ENCODE measurements at regions not wholly inside any gene's neighbourhood (a gene's known extent, or its start where the extent isn't known, plus 50 kb on each side); places are given as distances from the start of the nearest gene placed in this dataset.

DNA sequence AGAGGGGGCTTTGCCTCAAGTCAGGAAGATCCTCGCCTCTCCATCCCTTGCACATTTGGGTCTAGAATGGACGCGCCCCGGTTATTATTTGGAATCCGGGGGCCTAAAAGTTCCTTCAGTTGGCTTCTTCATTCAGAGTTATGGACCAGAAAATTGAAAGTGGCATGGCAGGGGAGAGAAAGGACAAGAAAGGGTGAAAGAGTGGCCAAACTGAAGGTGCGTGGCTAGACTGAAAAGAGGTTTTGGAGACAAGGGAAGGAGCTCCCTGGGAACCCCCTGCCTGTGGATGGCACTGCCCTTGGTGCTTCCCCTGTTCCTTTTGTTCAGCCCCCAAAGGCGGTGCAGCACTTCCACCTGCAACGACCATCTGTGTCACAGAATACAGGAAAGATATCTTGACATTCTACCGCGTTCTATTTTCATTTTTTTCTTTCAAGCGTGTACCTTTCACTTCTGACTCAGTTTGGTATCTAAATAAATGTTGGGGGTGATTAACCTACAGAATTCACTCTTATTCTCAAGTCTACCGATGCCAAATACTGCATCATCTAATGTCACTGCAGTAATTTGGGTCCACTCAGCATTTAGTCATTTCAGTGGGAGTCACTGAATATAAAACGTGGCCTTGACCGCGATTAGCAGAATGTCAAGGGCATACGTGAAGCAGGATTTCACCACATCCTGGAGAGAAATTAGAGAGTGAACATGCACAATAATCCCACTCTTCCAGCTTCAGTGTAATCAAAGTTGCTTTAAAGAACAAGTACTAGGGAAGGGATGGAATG lies 88.1 kb upstream of the ARHGAP32 start:
- no peak for TF ChIP-seq POLR2AphosphoS5 (IDR thresholded peaks at IDR 0.05; ENCODE audit: borderline replicate concordance, low read depth, low read length)
- no peak for TF ChIP-seq EZH2 (IDR thresholded peaks at IDR 0.05)

Measured in SK-N-MC (cell line).